HCT116 (cell line): ENCODE measurements at regions not wholly inside any gene's neighbourhood (a gene's known extent, or its start where the extent isn't known, plus 50 kb on each side); places are given as distances from the start of the nearest gene placed in this dataset.

Experiments
- ATAC-seq: fragments of 200-7000 bp; cut with Tn5 transposase; 2 replicates; pipeline ENCODE4 v1.9.1; 2020; ENCODE audit warnings: mild to moderate bottlenecking, moderate library complexity
- BruUV-seq: library from RNA; stranded (reverse); fragments of 400-500 nt; replicated peaks from 2 replicates; lab custom pipeline; 2021; lab: Mats Ljungman, UMichigan
- CTCF ChIA-PET: fragments of 300-600 bp; sonication (Branson Sonifier 250); formaldehyde crosslinking; loops from one replicate; lab custom pipeline; 2021; ENCODE audit warnings: antibody characterized with exemption; lab: Charles Lee
- POLR2A ChIA-PET: fragments of 300-600, 350-600 bp; sonication (Branson Sonifier 250); formaldehyde crosslinking; loops from one replicate; lab custom pipeline; 2021; ENCODE audit warnings: antibody characterized with exemption; lab: Charles Lee
- RAD21 ChIA-PET, 2 experiments: fragments of 300-600 bp; sonication (Branson Sonifier 250); formaldehyde crosslinking; loops; one replicate each; lab custom pipeline; 2023; ENCODE audit warnings: low total read pairs in 2 of 2; ENCODE audit not compliant: uncharacterized antibody in 2 of 2, unreplicated experiment in 2 of 2, low non-redundant PET in 1 of 2; lab: Charles Lee
- DNase-seq: peaks from one replicate; pipeline ENCODE4 v3.0.0-alpha.2; 2010; ENCODE audit warnings: low read depth, low spot score
- H2AFZ ChIP-seq: fragments of 200-600 bp; shearing (Covaris generic), sonication (generic); 2 replicates; pipeline ENCODE4 v1.6.1; 2017; ENCODE audit warnings: low read depth, mixed run types, mixed read lengths, antibody characterized with exemption, low read length; ENCODE audit not compliant: poor library complexity, severe bottlenecking
- H3K27ac ChIP-seq: 2 replicates; pipeline ENCODE4 v1.5.1; 2012; ENCODE audit warnings: low read depth, low read length
- H3K27me3 ChIP-seq: fragments of 200-600 bp; sonication (generic); 2 replicates; pipeline ENCODE4 v1.6.1; 2016; ENCODE audit warnings: mixed run types, low read length, mixed read lengths; ENCODE audit not compliant: insufficient read depth
- H3K36me3 ChIP-seq, 2 experiments: fragments of 200-500 bp in 1 of 2; fragments of 200-600 bp in 1 of 2; sonication (Bioruptor generic) in 1 of 2; sonication (generic) in 1 of 2; 2 replicates each; pipeline versions ENCODE4 v1.5.1 to v1.6.1; 2014 to 2016; ENCODE audit warnings: low read length in 2 of 2, inconsistent platforms in 1 of 2, mixed read lengths in 1 of 2, mixed run types in 1 of 2; ENCODE audit not compliant: insufficient read depth in 2 of 2, control insufficient read depth in 1 of 2
- H3K4me1 ChIP-seq, 2 experiments: fragments of 200-600 bp in 1 of 2; sonication (generic) in 1 of 2; 2 replicates each; pipeline versions ENCODE4 v1.5.1 to v1.6.1; 2012 to 2017; ENCODE audit warnings: low read length in 2 of 2, inconsistent platforms in 1 of 2, mild to moderate bottlenecking in 1 of 2, mixed read lengths in 1 of 2, mixed run types in 1 of 2, moderate library complexity in 1 of 2; ENCODE audit not compliant: insufficient read depth in 2 of 2, control insufficient read depth in 1 of 2
- H3K4me2 ChIP-seq: fragments of 200-600 bp; sonication (generic); 2 replicates; pipeline ENCODE4 v1.6.1; 2017; ENCODE audit warnings: mixed run types, low read length, mixed read lengths
- H3K4me3 ChIP-seq, 2 experiments: fragments of 200-600 bp in 1 of 2; sonication (generic) in 1 of 2; replicated peaks in 1 of 2; 2 replicates each; pipeline ENCODE4 v1.5.1; 2011 to 2016; ENCODE audit warnings: low read length in 2 of 2, control low read depth in 1 of 2, low read depth in 1 of 2, mild to moderate bottlenecking in 1 of 2, mixed read lengths in 1 of 2, mixed run types in 1 of 2
- H3K79me2 ChIP-seq: fragments of 200-600 bp; sonication (generic); 2 replicates; pipeline ENCODE4 v1.6.1; 2017; ENCODE audit warnings: mild to moderate bottlenecking, mixed run types, low read length, moderate library complexity, mixed read lengths; ENCODE audit not compliant: insufficient read depth
- H3K9ac ChIP-seq: fragments of 200-600 bp; sonication (generic); 2 replicates; pipeline ENCODE4 v1.6.1; 2016; ENCODE audit warnings: low read length, mixed read lengths
- H3K9me2 ChIP-seq: fragments of 200-600 bp; sonication (generic), shearing (Covaris generic); 2 replicates; pipeline ENCODE4 v1.6.1; 2017; ENCODE audit warnings: mixed run types, mild to moderate bottlenecking, moderate library complexity; ENCODE audit not compliant: insufficient read depth
- H3K9me3 ChIP-seq, 2 experiments: fragments of 200-500 bp in 1 of 2; fragments of 200-600 bp in 1 of 2; sonication (Bioruptor generic) in 1 of 2; sonication (generic) in 1 of 2; 2 replicates each; pipeline ENCODE4 v1.6.1; 2014 to 2017; ENCODE audit warnings: low read length in 2 of 2, mixed read lengths in 2 of 2, inconsistent platforms in 1 of 2, low read depth in 1 of 2, mild to moderate bottlenecking in 1 of 2, mixed run types in 1 of 2, moderate library complexity in 1 of 2; ENCODE audit not compliant: control insufficient read depth in 1 of 2, insufficient read depth in 1 of 2
- H4K20me1 ChIP-seq: fragments of 200-600 bp; sonication (generic), shearing (Covaris generic); 2 replicates; pipeline ENCODE4 v1.6.1; 2017; ENCODE audit warnings: mixed run types, mild to moderate bottlenecking, moderate library complexity; ENCODE audit not compliant: insufficient read depth
- CBX3 ChIP-seq: IDR thresholded peaks from 2 replicates; pipeline ENCODE4 v1.6.1; 2012; ENCODE audit warnings: low read depth
- EZH2 ChIP-seq: fragments of 200-600 bp; sonication (generic); IDR thresholded peaks from 2 replicates; pipeline ENCODE4 v1.6.1; 2017; ENCODE audit warnings: antibody characterized with exemption, mixed run types
- EZH2phosphoT487 ChIP-seq: fragments of 200-600 bp; IDR thresholded peaks from 2 replicates; pipeline ENCODE4 v1.6.1; 2018; ENCODE audit warnings: antibody characterized with exemption, borderline replicate concordance
- RAD21 ChIP-seq: IDR thresholded peaks from 2 replicates; pipeline ENCODE4 v1.6.1; 2012; ENCODE audit warnings: low read depth, mild to moderate bottlenecking
- REST ChIP-seq: IDR thresholded peaks from 2 replicates; pipeline ENCODE4 v1.6.1; 2012; ENCODE audit warnings: low read depth
- SP1 ChIP-seq: IDR thresholded peaks from 2 replicates; pipeline ENCODE4 v1.6.1; 2012; ENCODE audit warnings: low read depth
- SRF ChIP-seq: IDR thresholded peaks from 2 replicates; pipeline ENCODE4 v1.6.1; 2012; ENCODE audit warnings: low read depth
- TCF7L2 ChIP-seq: IDR thresholded peaks from 2 replicates; pipeline ENCODE4 v1.7.0; 2011; ENCODE audit warnings: borderline replicate concordance, inconsistent platforms; ENCODE audit not compliant: insufficient read depth, insufficient read length; ENCODE audit errors: extremely low read depth
- YY1 ChIP-seq: IDR thresholded peaks from 2 replicates; pipeline ENCODE4 v1.6.1; 2011; ENCODE audit warnings: low read length, low read depth, moderate library complexity, mild to moderate bottlenecking; ENCODE audit not compliant: insufficient replicate concordance; ENCODE audit errors: extremely low read depth
- ZNF274 ChIP-seq: fragments of 200-500 bp; sonication (Bioruptor generic); IDR thresholded peaks from 2 replicates; pipeline ENCODE4 v1.6.1; 2014; ENCODE audit warnings: mild to moderate bottlenecking, low read depth, low read length, inconsistent platforms
- intact Hi-C: fragments of 100-400 bp; cut with micrococcal nuclease; formaldehyde crosslinking; loops from 2 replicates; pipeline ENCODE4 v1.10.0; 2022

GRCh38 chr11:69552951-69553350 is 71.5 kb downstream of the LINC01488 start:
- no peaks in the 10 kb centered on the region for H3K4me1 ChIP-seq
- H3K4me2 ChIP-seq: no peak overlapping the region
- H3K27me3 ChIP-seq: no peaks in the 10 kb centered on the region
- RAD21 ChIA-PET: no interaction called here
- no peaks in the 10 kb centered on the region for H3K9me2 ChIP-seq
- ATAC-seq (no peak), DNase-seq (no peak)
- no TSS peak for BruUV-seq
- H2AFZ ChIP-seq: no peak overlapping the region
- H3K4me3 ChIP-seq: no peak overlapping the region
- TF ChIP-seq SRF (no peak), ZNF274 (no peak), RAD21 (no peak), YY1 (no peak), TCF7L2 (no peak), SP1 (no peak), EZH2phosphoT487 (no peak), CBX3 (no peak), REST (no peak), EZH2 (no peak)
- CTCF ChIA-PET: no interaction called here
- H3K9ac ChIP-seq: no peak overlapping the region
- intact Hi-C loops: no loop called here
- H3K79me2 ChIP-seq: no peaks in the 10 kb centered on the region
- POLR2A ChIA-PET: no interaction called here
- H3K9me3 ChIP-seq: no peaks in the 10 kb centered on the region; a peak in 2 of 4 replicates
- no peak overlapping the region for H3K27ac ChIP-seq
- H3K36me3 ChIP-seq: no peaks in the 10 kb centered on the region
- no peaks in the 10 kb centered on the region for H4K20me1 ChIP-seq
